Globus pallidus (tissue), 1 donor: ENCODE measurements at regions not wholly inside any gene's neighbourhood (a gene's known extent, or its start where the extent isn't known, plus 50 kb on each side); places are given as distances from the start of the nearest gene placed in this dataset.
A peak's percentile ranks its signal among the peaks of the same experiment; 100 is the strongest.

Experiments used
- DNase-seq: peaks from one replicate; pipeline ENCODE4 v3.0.0-alpha.2; 2015; ENCODE audit warnings: low spot score

- DNase-seq, result no peak
Measured at GRCh38 chr2:196249171-196249570, 77.8 kb upstream of the STK17B start.

DNA sequence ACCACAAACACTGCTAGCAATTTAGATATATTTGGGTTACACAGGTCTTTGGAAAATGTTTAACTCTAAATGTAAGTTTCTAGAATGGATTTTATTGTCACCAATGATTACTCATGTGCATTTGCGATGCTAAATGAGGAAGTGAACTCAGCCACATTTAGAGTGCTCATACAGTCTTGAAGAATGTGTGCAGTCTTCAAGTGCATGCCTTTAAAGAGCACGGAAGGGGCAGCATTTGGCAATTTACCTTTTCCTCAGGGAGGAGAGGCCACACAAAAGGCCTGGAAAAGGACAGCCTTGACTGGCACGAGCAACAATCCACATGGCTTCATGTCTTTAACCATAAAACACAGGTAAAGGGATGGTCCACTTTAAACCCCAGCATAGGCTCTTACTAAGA, 78.5 kb upstream of the STK17B start:
- no peak for DNase-seq

- no peak for DNase-seq
Measured at GRCh38 chr2:196251132-196251531, 79.8 kb upstream of the STK17B start.

GRCh38 chr2:196252408-196253115, 81.2 kb upstream of the STK17B start:
- no peak for DNase-seq

- DNase-seq, result no peak
Measured at GRCh38 chr2:196253116-196253480, 81.7 kb upstream of the STK17B start.

GRCh38 chr2:196256585-196256984, 85.2 kb upstream of the STK17B start:
- DNase-seq, result no peak

DNA sequence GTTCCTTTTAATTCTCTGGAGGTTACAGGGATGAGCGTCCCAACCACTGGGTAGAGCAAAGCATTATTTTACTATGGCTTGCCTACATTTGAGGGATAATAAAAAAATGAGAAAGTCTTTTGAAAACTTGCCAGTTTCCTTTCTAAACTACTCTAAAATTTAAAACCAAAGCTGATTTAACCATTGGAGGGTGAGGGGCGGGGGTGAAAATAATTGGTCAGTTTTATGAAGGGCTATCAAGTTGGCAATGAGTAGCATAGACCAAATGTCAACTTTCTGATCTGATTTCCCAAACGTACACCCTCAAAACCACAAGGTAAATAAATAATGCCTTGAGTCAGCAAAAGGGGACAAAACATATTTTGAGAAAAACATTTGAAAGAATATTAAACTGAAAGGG, 85.7 kb upstream of the STK17B start:
- no peak for DNase-seq

DNA sequence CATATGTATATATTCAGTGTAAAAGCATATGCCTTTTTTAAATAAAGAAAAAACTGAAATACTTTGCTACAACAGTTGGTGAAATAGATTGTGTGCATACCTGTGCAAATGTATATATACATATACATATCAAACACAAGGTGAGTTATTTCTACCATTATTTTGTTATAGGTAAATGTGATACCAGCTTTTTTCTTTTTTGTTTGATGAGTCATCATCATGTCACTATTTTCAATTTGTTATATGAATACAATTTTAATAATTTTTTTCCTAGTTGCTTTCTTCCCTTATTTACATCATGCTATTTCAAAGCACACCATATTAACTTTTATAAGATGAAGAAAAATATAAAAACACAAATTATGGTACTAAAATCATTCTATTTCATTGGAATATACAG, 87.0 kb upstream of the STK17B start:
- no peak for DNase-seq

DNA sequence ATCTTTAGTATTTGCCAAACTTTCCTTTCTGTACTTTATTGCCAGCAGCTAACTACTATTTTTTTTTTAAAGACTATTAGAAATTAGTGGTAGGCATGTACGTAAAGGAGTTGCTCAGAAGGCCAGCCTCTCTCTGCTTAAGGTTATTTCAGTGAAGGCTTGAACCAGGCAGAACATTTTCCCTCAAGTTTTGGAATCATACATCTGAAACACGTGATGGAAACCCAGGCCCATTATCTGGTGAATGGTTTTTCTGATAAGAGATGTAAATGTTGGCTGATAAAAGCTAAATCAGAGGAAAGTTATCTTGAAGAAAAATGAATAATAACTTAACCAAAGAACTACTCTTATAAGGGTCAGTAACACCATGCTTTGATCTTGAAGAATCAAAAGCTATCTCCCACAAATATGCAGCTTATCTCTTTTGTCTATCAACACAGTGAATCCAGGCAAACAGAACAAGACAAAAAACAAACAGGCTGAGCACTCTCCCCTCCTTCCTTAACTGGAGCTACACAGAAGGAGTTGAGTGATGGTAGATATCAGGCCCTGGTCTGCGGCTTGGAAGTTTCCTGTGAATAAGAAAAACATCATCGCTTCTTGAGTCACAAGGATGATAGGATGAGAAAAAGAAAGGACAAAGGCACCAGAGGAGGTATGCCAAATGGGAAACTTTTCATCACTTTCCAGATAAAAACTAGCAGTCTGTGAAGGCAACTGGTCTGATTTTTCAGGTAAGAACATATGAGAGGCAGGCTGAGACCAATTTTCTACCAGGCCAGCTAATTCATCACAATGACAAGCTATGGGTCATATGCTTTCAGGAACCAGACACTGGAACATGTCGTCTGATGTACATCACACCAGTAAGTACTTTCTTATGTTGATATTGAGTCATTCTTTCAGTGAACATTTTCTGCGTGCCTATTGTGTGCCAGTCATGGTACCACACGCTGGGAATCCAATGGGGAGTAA, 88.4 kb upstream of the STK17B start:
- DNase-seq, result no peak

DNA sequence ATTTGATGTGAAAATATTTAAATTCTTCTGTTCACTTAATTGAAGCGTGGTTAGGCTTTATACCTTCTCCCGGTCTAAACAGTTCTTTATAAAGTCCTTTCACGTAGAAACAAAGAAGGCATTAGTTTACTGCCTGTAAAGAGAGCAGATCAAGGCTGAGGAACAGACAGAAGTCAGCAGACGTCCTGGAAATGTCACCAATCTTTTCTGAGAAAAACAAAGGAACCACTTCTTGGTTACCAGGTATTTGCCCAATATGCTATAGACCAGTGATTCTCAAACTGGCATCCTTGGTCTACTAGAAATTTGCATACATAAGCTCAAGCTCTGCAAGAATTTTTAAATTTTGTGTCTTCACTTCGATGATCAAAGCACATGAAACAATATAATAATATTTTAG, 89.2 kb upstream of the STK17B start:
- no peak for DNase-seq

GRCh38 chr2:196262606-196263005, 91.2 kb upstream of the STK17B start:
- no peak for DNase-seq

- DNase-seq, result peak; percentile 49
Measured at GRCh38 chr2:196263181-196263747, 91.9 kb upstream of the STK17B start.

DNA sequence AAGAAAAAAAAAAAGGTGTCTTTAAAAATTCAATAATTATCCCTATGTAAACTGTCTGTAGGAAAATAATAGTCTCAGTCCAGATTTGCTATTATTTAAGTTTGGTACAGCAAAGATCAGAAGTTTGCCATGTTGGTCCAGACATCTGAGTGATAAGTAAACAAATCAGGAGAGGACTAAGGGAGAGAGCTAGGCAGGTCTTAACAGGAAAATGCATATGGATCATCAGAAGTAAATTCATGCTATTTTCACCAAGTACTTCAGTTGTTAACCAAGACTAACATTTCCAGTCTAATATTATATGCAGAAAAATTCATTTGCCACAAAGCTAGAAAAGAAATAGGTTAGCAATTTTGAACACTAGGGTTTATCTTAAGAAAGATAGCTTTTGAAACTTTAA, 95.0 kb upstream of the STK17B start:
- no peak for DNase-seq

GRCh38 chr2:196266855-196267254, 95.5 kb upstream of the STK17B start:
- no peak for DNase-seq

GRCh38 chr2:196268025-196268424, 96.6 kb upstream of the STK17B start:
- DNase-seq, result no peak

GRCh38 chr2:196268538-196269338, 97.4 kb upstream of the STK17B start:
- no peak for DNase-seq

DNA sequence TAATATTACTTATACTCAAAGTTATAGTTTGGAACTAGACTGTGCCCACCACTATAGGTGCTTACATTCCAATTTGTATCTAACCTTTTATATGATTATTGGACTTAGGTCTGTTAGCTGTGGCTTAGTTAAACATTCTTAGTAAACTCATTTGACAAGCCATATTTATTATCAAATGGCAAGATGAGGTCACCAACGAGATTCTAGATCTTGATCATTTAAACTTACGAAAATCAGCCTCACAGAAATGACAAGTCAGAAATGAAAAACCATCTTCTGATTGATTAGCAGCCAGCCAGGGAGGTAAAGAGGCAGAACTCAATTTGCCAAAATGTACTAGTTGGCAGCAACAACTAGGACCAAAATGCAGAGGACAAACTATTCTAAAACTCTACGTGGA, 100.4 kb upstream of the STK17B start:
- DNase-seq, result no peak

DNA sequence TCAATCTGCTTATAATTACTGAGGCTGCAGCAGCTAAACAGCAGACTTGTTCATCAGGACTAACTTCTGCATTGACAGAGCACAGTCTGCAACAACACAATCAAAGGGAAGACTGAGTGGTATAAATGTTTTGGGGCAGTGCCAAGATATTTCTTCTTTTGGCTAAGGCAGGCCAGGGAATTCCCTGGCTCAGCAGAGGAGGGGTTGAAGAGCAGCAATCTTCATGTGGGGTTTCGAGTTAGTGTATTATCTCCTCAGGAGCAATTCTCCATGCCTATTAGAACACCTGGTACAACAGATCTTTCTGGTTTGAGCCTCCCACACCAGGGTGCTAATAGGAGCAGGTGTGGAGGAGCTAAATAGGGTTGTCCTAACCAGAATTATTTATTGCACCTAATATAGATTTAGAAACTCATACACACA, 103.0 kb upstream of the STK17B start:
- DNase-seq, result no peak

GRCh38 chr2:196275646-196276352, 104.4 kb upstream of the STK17B start:
- DNase-seq, result no peak

DNA sequence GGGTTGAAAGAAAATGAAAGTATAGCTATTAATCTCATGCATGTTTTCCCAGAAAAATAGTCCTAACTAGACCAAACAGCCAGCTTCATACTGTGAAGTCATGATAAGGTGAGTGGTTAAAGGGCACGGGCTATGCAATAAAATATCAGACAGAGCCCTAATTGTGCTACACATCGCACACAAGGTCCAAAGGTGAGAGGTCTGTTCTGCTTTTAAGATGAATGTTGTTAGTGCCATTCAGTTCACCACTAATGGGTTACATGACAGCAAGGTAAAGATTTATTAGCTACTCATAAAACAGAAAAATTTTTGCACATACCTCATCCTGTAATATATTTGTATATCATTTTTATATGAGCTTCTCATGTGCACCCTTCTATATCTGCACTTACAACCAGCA, 105.0 kb upstream of the STK17B start:
- no peak for DNase-seq

- DNase-seq, result no peak
Measured at GRCh38 chr2:196277002-196277401, 105.6 kb upstream of the STK17B start.
